Thyroid gland (tissue), 4 donors: ENCODE measurements at regions not wholly inside any gene's neighbourhood (a gene's known extent, or its start where the extent isn't known, plus 50 kb on each side); places are given as distances from the start of the nearest gene placed in this dataset.
A peak's percentile ranks its signal among the peaks of the same experiment; 100 is the strongest.

ENCODE experiments used
- DNase-seq, 2 donors: peaks; one replicate each; pipeline ENCODE4 v3.0.0-alpha.2; 2019
- H3K27ac ChIP-seq, 3 donors: fragments of 200-600 bp; sonication (generic); 1 replicate in 2 of 3; 2 replicates in 1 of 3; pipeline ENCODE4 v1.5.1; 2016 to 2019; ENCODE audit warnings: mild to moderate bottlenecking in 1 of 3, moderate library complexity in 1 of 3
- H3K27me3 ChIP-seq: fragments of 200-600 bp; sonication (generic); one replicate; pipeline ENCODE4 v1.5.1; 2019
- H3K36me3 ChIP-seq, 2 donors: fragments of 200-600 bp; sonication (generic); one replicate each; pipeline ENCODE4 v1.5.1; 2016 to 2019
- H3K4me1 ChIP-seq, 2 donors: fragments of 200-600 bp; sonication (generic); one replicate each; pipeline ENCODE4 v1.5.1; 2017 to 2019
- H3K4me3 ChIP-seq, 3 donors: fragments of 200-600 bp; sonication (generic); replicated peaks in 1 of 3; 1 replicate in 2 of 3; 2 replicates in 1 of 3; pipeline ENCODE4 v1.5.1; 2016; ENCODE audit warnings: mild to moderate bottlenecking in 1 of 3
- H3K9me3 ChIP-seq: fragments of 200-600 bp; sonication (generic); one replicate; pipeline ENCODE4 v1.5.1; 2017
- POLR2A ChIP-seq, 2 donors: fragments of 450-650 bp; IDR thresholded peaks; one replicate each; pipeline ENCODE4 v1.6.1; 2017; ENCODE audit warnings: antibody characterized with exemption in 2 of 2, mild to moderate bottlenecking in 2 of 2, moderate library complexity in 1 of 2
- WGBS, 2 donors: methylation state at CpG; one replicate each; pipeline ENCODE4 v1.1.5; 2017; 5-methylcytosine and 5-hydroxymethylcytosine counted together
- intact Hi-C: fragments of 100-400 bp; cut with DNase I; formaldehyde crosslinking; loops from one replicate; pipeline ENCODE4 v1.15.1; 2023
- TF ChIP-seq, protein P1 (sequence below), 6 experiments: fragments of 200-600 bp in 3 of 6; fragments of 450-650 bp in 3 of 6; sonication (generic) in 3 of 6; IDR thresholded peaks; one replicate each; pipeline ENCODE4 v1.5.1; 2016 to 2019; ENCODE audit warnings: antibody characterized with exemption in 6 of 6, mild to moderate bottlenecking in 2 of 6, inconsistent platforms in 1 of 6, moderate library complexity in 1 of 6

DNA sequence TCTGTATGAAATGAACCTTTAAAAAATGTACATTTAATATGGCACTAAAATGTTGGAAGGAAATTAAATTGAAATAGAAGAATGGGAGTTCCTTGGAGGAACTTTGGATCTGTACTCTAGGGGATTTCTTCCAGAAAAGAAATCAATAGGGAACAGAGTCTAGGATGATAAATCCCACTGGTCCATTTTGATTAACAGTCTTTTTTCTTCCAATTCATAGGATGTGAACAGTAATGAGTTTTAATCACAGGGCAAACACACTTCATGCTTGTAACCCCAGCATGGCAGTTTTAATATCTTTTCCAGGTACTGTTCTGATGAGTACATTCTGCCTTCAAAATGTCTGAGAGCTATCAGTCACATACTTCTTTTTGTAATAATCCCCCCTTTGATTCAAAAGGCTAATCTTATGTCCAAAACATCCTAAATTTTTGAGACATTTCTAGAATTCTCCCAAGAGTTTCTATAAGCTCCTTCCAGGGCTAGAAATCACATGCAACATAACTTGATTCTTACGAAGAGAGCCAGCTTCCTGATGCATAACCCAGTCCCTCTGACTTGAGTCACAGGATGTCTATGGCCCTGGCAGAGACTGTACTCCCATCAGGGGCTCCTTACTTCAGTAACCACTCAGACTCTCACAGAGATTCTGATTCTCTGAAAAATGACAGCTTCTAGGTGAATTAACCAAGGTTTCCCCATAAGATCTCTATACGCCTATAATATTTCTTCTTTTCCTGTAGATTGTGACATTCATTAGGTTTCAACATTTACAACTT, 112.9 kb downstream of the SLC36A4 start:
- H3K4me1 ChIP-seq: peaks cover 0 to 2% of the 10 kb centered on the region in 2 donors
- peak overlapping the region in 1 of 3 donors; percentile 32 for H3K27ac ChIP-seq
- intact Hi-C loops: no loop called here
- WGBS, 2 donors: 67 to 81% methylated on average over 2 of the region's 2 CpGs
- no peak overlapping the region for H3K4me3 ChIP-seq
- no peaks in the 10 kb centered on the region for H3K27me3 ChIP-seq
- peak; percentile 14 to 29 for DNase-seq
- no peaks in the 10 kb centered on the region for H3K9me3 ChIP-seq
- H3K36me3 ChIP-seq: no peaks in the 10 kb centered on the region
- no peak for TF ChIP-seq POLR2A (IDR thresholded peaks at IDR 0.05)
- TF ChIP-seq, protein P1, sequence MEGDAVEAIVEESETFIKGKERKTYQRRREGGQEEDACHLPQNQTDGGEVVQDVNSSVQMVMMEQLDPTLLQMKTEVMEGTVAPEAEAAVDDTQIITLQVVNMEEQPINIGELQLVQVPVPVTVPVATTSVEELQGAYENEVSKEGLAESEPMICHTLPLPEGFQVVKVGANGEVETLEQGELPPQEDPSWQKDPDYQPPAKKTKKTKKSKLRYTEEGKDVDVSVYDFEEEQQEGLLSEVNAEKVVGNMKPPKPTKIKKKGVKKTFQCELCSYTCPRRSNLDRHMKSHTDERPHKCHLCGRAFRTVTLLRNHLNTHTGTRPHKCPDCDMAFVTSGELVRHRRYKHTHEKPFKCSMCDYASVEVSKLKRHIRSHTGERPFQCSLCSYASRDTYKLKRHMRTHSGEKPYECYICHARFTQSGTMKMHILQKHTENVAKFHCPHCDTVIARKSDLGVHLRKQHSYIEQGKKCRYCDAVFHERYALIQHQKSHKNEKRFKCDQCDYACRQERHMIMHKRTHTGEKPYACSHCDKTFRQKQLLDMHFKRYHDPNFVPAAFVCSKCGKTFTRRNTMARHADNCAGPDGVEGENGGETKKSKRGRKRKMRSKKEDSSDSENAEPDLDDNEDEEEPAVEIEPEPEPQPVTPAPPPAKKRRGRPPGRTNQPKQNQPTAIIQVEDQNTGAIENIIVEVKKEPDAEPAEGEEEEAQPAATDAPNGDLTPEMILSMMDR (IDR thresholded peaks at IDR 0.05): no peak

DNA sequence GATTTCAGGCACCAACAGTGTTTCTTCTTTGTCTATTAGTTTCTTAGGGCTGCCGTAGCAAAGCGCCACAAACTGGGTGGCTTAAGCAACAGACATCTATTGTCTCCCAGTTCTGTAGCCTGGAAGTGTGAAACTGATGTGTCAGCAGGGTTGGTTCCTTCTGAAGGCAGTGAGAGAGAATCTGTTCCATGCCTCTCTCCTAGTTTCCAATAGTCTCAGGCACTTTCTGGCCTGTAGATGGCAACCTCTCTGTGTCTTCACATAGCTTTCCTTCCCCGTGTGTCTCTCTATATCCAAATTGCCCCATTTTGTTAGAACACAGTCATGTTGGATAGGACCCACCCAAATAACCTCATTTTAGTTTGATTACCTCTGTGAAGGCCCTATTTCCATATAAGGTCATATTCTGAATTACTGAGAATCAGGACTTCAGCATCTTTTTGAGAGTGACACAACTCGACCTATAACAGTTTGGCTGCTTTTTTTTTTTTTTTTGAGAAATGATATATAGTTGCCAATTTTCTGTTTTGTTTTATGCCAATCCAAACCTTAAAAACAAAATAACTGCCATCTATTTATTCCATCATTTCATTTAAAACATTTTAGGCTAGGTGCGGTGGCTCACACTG, 108.2 kb downstream of the SLC36A4 start:
- 71 to 79% methylated on average over 5 of the region's 5 CpGs for WGBS, 2 donors
- no peak for DNase-seq

More for the DNA sequence above, 108.2 kb downstream of the SLC36A4 start:
- H3K4me3 ChIP-seq: no peak overlapping the region
- no peaks in the 10 kb centered on the region for H3K4me1 ChIP-seq
- H3K9me3 ChIP-seq: no peaks in the 10 kb centered on the region
- intact Hi-C loops: no loop called here
- H3K27me3 ChIP-seq: no peaks in the 10 kb centered on the region
- TF ChIP-seq POLR2A (IDR thresholded peaks at IDR 0.05): no peak
- TF ChIP-seq, protein P1 (IDR thresholded peaks at IDR 0.05): peak in 4 of 6 experiments; percentile 16 to 38 (median 25)
- H3K36me3 ChIP-seq: no peaks in the 10 kb centered on the region
- H3K27ac ChIP-seq: no peak overlapping the region
